H9 (cell line): ENCODE measurements at regions not wholly inside any gene's neighbourhood (a gene's known extent, or its start where the extent isn't known, plus 50 kb on each side); places are given as distances from the start of the nearest gene placed in this dataset.

Experiments used
- DNase-seq: peaks from one replicate; pipeline ENCODE4 v3.0.0-alpha.2; 2017
- H2AFZ ChIP-seq: one replicate; pipeline ENCODE4 v1.6.1; 2013; ENCODE audit warnings: mild to moderate bottlenecking, low read length, control low read depth, moderate library complexity
- H2AK5ac ChIP-seq: 2 replicates; pipeline ENCODE4 v1.6.1; 2013; ENCODE audit warnings: low read length, control low read depth, mixed read lengths; ENCODE audit not compliant: insufficient read length
- H2BK120ac ChIP-seq: one replicate; pipeline ENCODE4 v1.6.1; 2013; ENCODE audit warnings: low read depth, mild to moderate bottlenecking, low read length, control low read depth, inconsistent platforms; ENCODE audit not compliant: poor library complexity, severe bottlenecking
- H2BK12ac ChIP-seq: 2 replicates; pipeline ENCODE4 v1.6.1; 2013; ENCODE audit warnings: low read length, control low read depth, mixed read lengths, low read depth; ENCODE audit not compliant: insufficient read length
- H2BK15ac ChIP-seq: 2 replicates; pipeline ENCODE4 v1.6.1; 2013; ENCODE audit warnings: low read depth, low read length, control low read depth
- H2BK20ac ChIP-seq: one replicate; pipeline ENCODE4 v1.6.1; 2013; ENCODE audit warnings: low read depth, mild to moderate bottlenecking, low read length, control low read depth, inconsistent platforms; ENCODE audit not compliant: poor library complexity, severe bottlenecking
- H2BK5ac ChIP-seq: 2 replicates; pipeline ENCODE4 v1.6.1; 2013; ENCODE audit warnings: low read length, control low read depth, mixed read lengths; ENCODE audit not compliant: insufficient read length
- H3K14ac ChIP-seq: 2 replicates; pipeline ENCODE4 v1.6.1; 2013; ENCODE audit warnings: low read length, control low read depth; ENCODE audit not compliant: insufficient read depth
- H3K18ac ChIP-seq: 2 replicates; pipeline ENCODE4 v1.6.1; 2013; ENCODE audit warnings: low read depth, mild to moderate bottlenecking, mixed read lengths, low read length, control low read depth; ENCODE audit not compliant: insufficient read length
- H3K23ac ChIP-seq: 2 replicates; pipeline ENCODE4 v1.6.1; 2013; ENCODE audit warnings: low read length, control low read depth, mixed read lengths, low read depth; ENCODE audit not compliant: insufficient read length
- H3K23me2 ChIP-seq: 2 replicates; pipeline ENCODE4 v1.6.1; 2013; ENCODE audit warnings: low read depth, mild to moderate bottlenecking, mixed read lengths, low read length, control low read depth; ENCODE audit not compliant: insufficient read length, poor library complexity, severe bottlenecking
- H3K27ac ChIP-seq: 2 replicates; pipeline ENCODE4 v1.5.1; 2013; ENCODE audit warnings: low read length, control low read depth, mixed read lengths, low read depth; ENCODE audit not compliant: insufficient read length
- H3K27me3 ChIP-seq: 2 replicates; pipeline ENCODE4 v1.6.1; 2013; ENCODE audit warnings: low read length, control low read depth, inconsistent platforms; ENCODE audit not compliant: insufficient read depth
- H3K4ac ChIP-seq: 2 replicates; pipeline ENCODE4 v1.6.1; 2013; ENCODE audit warnings: low read depth, mild to moderate bottlenecking, control low read depth, inconsistent platforms, low read length, moderate library complexity
- H3K4me1 ChIP-seq: 2 replicates; pipeline ENCODE4 v1.6.1; 2013; ENCODE audit warnings: low read length, control low read depth, inconsistent platforms; ENCODE audit not compliant: insufficient read depth
- H3K4me2 ChIP-seq: 2 replicates; pipeline ENCODE4 v1.6.1; 2013; ENCODE audit warnings: low read length, control low read depth, mixed read lengths; ENCODE audit not compliant: insufficient read length, insufficient read depth
- H3K56ac ChIP-seq: 2 replicates; pipeline ENCODE4 v1.6.1; 2013; ENCODE audit warnings: low read depth, mild to moderate bottlenecking, mixed read lengths, low read length, control low read depth; ENCODE audit not compliant: insufficient read length
- H3K79me1 ChIP-seq: 2 replicates; pipeline ENCODE4 v1.6.1; 2013; ENCODE audit warnings: low read depth, mild to moderate bottlenecking, moderate library complexity, low read length, control low read depth, inconsistent platforms; ENCODE audit not compliant: insufficient read depth, poor library complexity, severe bottlenecking
- H3K79me2 ChIP-seq: 2 replicates; pipeline ENCODE4 v1.6.1; 2013; ENCODE audit warnings: low read length, control low read depth, inconsistent platforms; ENCODE audit not compliant: insufficient read depth
- H3K9ac ChIP-seq: 2 replicates; pipeline ENCODE4 v1.6.1; 2013; ENCODE audit warnings: low read length, control low read depth, mixed read lengths; ENCODE audit not compliant: insufficient read length; ENCODE audit errors: extremely low read depth
- H3K9me3 ChIP-seq: one replicate; pipeline ENCODE4 v1.6.1; 2013; ENCODE audit warnings: low read depth, low read length, inconsistent platforms; ENCODE audit not compliant: control insufficient read depth
- H3T11ph ChIP-seq: one replicate; pipeline ENCODE4 v1.6.1; 2013; ENCODE audit warnings: mild to moderate bottlenecking, low read length, control low read depth, inconsistent platforms
- H4K20me1 ChIP-seq: one replicate; pipeline ENCODE4 v1.6.1; 2013; ENCODE audit not compliant: control insufficient read depth, insufficient read length, insufficient read depth
- H4K5ac ChIP-seq: 2 replicates; pipeline ENCODE4 v1.6.1; 2013; ENCODE audit warnings: low read depth, mild to moderate bottlenecking, mixed read lengths, low read length, control low read depth; ENCODE audit not compliant: insufficient read length
- H4K8ac ChIP-seq: replicated peaks from 2 replicates; pipeline ENCODE4 v1.6.1; 2013; ENCODE audit warnings: low read length, control low read depth, mixed read lengths, low read depth; ENCODE audit not compliant: insufficient read length
- H4K91ac ChIP-seq: 2 replicates; pipeline ENCODE4 v1.6.1; 2013; ENCODE audit warnings: low read depth, mild to moderate bottlenecking, moderate library complexity, mixed read lengths, low read length, control low read depth; ENCODE audit not compliant: insufficient read length
- H3K27ac Mint-ChIP-seq, 3 experiments: 2 replicates in 2 of 3; 3 replicates in 1 of 3; pipeline ENCODE4 v1.8.0; 2020 to 2021; ENCODE audit warnings: mixed read lengths in 3 of 3, mild to moderate bottlenecking in 1 of 3, moderate library complexity in 1 of 3
- H3K27me3 Mint-ChIP-seq: 2 replicates; pipeline ENCODE4 v1.8.0; 2021; ENCODE audit warnings: low read depth, mild to moderate bottlenecking, moderate library complexity, mixed read lengths
- H3K36me3 Mint-ChIP-seq, 3 experiments: 2 replicates in 2 of 3; 3 replicates in 1 of 3; pipeline ENCODE4 v1.8.0; 2020 to 2021; ENCODE audit warnings: low read depth in 3 of 3, mixed read lengths in 3 of 3; ENCODE audit not compliant: insufficient read depth in 1 of 3
- H3K4me1 Mint-ChIP-seq, 2 experiments: 2 replicates each; pipeline ENCODE4 v1.8.0; 2020; ENCODE audit warnings: mixed read lengths in 2 of 2
- H3K4me3 Mint-ChIP-seq, 2 experiments: 2 replicates in 1 of 2; 3 replicates in 1 of 2; pipeline ENCODE4 v1.8.0; 2020 to 2021; ENCODE audit warnings: mild to moderate bottlenecking in 2 of 2, mixed read lengths in 2 of 2, moderate library complexity in 1 of 2
- H3K9me3 Mint-ChIP-seq, 2 experiments: 2 replicates in 1 of 2; 3 replicates in 1 of 2; pipeline ENCODE4 v1.8.0; 2020; ENCODE audit warnings: mild to moderate bottlenecking in 2 of 2, mixed read lengths in 2 of 2, moderate library complexity in 1 of 2
- WGBS: extraction: QIAGEN DNeasy Blood & Tissue Kit; methylation state at CpG from one replicate; pipeline ENCODE4 v1.1.7; 2013; ENCODE audit warnings: missing lambda C conversion rate, low lambda C conversion rate, mixed read lengths; ENCODE audit not compliant: insufficient read length; ENCODE audit errors: extremely low coverage; 5-methylcytosine and 5-hydroxymethylcytosine counted together
- TF ChIP-seq, protein P1 (sequence below): fragments of 200-600 bp; sonication (generic); conservative IDR thresholded peaks from 3 replicates; pipeline ENCODE4 v1.8.0; 2021; ENCODE audit warnings: antibody characterized with exemption, mild to moderate bottlenecking

DNA sequence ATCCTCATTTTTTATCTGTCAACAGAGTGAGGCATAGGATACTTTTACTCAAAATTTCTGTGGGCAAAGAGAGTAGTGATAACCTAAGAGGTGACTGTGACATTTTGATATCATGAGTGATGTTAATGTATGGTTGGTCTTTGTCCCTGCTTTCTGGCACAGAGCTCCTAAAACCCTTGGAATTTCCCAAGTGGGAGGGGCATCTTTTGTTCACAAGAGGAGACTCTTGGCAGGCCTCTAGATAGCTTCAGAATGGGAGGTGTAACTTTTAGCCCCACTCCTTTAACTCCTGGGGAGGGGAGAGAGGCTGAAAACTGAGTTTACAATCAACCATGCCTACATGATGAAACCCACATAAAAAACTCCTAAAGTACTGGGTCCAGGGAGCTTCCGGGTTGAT is 527.8 kb downstream of the RFPL4B start:
- Histone ChIP-seq H4K20me1 (no peaks in the 10 kb centered on the region), H2BK5ac (no peak overlapping the region), H3K79me2 (no peaks in the 10 kb centered on the region), H3K4ac (no peak overlapping the region), H2BK15ac (no peak overlapping the region), H3K9me3 (no peaks in the 10 kb centered on the region), H3K18ac (no peak overlapping the region), H3K9ac (no peak overlapping the region), H3K79me1 (no peaks in the 10 kb centered on the region), H2BK12ac (no peak overlapping the region), H2BK20ac (no peak overlapping the region), H3K27me3 (no peaks in the 10 kb centered on the region), H4K91ac (no peak overlapping the region), H3T11ph (no peak overlapping the region), H2AFZ (no peak overlapping the region), H3K23ac (no peak overlapping the region), H3K56ac (no peak overlapping the region), H3K27ac (no peak overlapping the region), H2BK120ac (no peak overlapping the region), H3K14ac (no peak overlapping the region), H4K5ac (no peak overlapping the region), H3K4me1 (no peaks in the 10 kb centered on the region), H3K23me2 (no peaks in the 10 kb centered on the region), H4K8ac (no peak overlapping the region), H3K4me2 (no peak overlapping the region), H2AK5ac (no peak overlapping the region)
- Mint-ChIP-seq H3K36me3 (peaks cover 0 to 18% (median 5%) of the 10 kb centered on the region in 3 experiments; a peak in 4 of 7 replicates), H3K4me1 (peaks cover 7 to 13% of the 10 kb centered on the region in 2 experiments; a peak in 3 of 4 replicates), H3K27ac (no peak overlapping the region; a peak in 1 of 7 replicates), H3K4me3 (no peak overlapping the region), H3K9me3 (peaks cover 18 to 20% of the 10 kb centered on the region in 2 experiments; a peak in 4 of 5 replicates), H3K27me3 (no peaks in the 10 kb centered on the region; the same call in 1 of the 2 replicates)
- WGBS, result no CpG with 5 or more reads among the region's 1 CpG
- no peak for DNase-seq
- TF ChIP-seq, protein P1, sequence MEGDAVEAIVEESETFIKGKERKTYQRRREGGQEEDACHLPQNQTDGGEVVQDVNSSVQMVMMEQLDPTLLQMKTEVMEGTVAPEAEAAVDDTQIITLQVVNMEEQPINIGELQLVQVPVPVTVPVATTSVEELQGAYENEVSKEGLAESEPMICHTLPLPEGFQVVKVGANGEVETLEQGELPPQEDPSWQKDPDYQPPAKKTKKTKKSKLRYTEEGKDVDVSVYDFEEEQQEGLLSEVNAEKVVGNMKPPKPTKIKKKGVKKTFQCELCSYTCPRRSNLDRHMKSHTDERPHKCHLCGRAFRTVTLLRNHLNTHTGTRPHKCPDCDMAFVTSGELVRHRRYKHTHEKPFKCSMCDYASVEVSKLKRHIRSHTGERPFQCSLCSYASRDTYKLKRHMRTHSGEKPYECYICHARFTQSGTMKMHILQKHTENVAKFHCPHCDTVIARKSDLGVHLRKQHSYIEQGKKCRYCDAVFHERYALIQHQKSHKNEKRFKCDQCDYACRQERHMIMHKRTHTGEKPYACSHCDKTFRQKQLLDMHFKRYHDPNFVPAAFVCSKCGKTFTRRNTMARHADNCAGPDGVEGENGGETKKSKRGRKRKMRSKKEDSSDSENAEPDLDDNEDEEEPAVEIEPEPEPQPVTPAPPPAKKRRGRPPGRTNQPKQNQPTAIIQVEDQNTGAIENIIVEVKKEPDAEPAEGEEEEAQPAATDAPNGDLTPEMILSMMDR, result no peak
